RWPE1 (cell line): ENCODE measurements at regions not wholly inside any gene's neighbourhood (a gene's known extent, or its start where the extent isn't known, plus 50 kb on each side); places are given as distances from the start of the nearest gene placed in this dataset.

Experiments used
- CTCF ChIA-PET: fragments of 350-600 bp; sonication (Branson Sonifier 250); formaldehyde crosslinking; extraction: SDS; loops from one replicate; lab custom pipeline; 2021; lab: Yijun Ruan, JAX
- POLR2A ChIA-PET: fragments of 400-600 bp; formaldehyde crosslinking; extraction: SDS; loops from one replicate; lab custom pipeline; 2020; ENCODE audit warnings: antibody characterized with exemption; ENCODE audit not compliant: low non-redundant PET; lab: Yijun Ruan, JAX
- DNase-seq: peaks from one replicate; pipeline ENCODE4 v3.0.0; 2012; ENCODE audit warnings: low spot score
- H3K27ac ChIP-seq: fragments of 450-650 bp; 2 replicates; pipeline ENCODE4 v1.5.1; 2017
- CTCF ChIP-seq: fragments of 450-650 bp; conservative IDR thresholded peaks from 2 replicates; pipeline ENCODE4 v1.5.1; 2017; ENCODE audit warnings: low read depth, mild to moderate bottlenecking

- no peak for TF ChIP-seq CTCF
- no peak overlapping the region for H3K27ac ChIP-seq
- DNase-seq = no peak
- CTCF ChIA-PET = no interaction called here
- POLR2A ChIA-PET = no interaction called here
Measured at GRCh38 chr22:47848184-47848920, 1085.9 kb downstream of the TBC1D22A start.

GRCh38 chr22:47847131-47847890 is 1084.9 kb downstream of the TBC1D22A start:
- no peak for DNase-seq
- H3K27ac ChIP-seq = no peak overlapping the region
- POLR2A ChIA-PET = no interaction called here
- CTCF ChIA-PET = no interaction called here
- TF ChIP-seq CTCF = no peak

- ChIA-PET POLR2A (no interaction called here), CTCF (interaction anchor here (0.7 kb wide), 1 partner anchor 131 kb away, joined by 3 read pairs; no protein-coding TSS in a partner anchor)
- no peak for TF ChIP-seq CTCF
- H3K27ac ChIP-seq = no peak overlapping the region
- DNase-seq = no peak
Measured at GRCh38 chr22:47846206-47846605, 1083.8 kb downstream of the TBC1D22A start.

GRCh38 chr22:47842119-47842518 is 1079.7 kb downstream of the TBC1D22A start:
- no peak overlapping the region for H3K27ac ChIP-seq
- CTCF ChIA-PET = no interaction called here
- no peak for TF ChIP-seq CTCF
- POLR2A ChIA-PET = no interaction called here
- no peak for DNase-seq

GRCh38 chr22:47841156-47841555 is 1078.7 kb downstream of the TBC1D22A start:
- DNase-seq = no peak
- POLR2A ChIA-PET = no interaction called here
- CTCF ChIA-PET = no interaction called here
- no peak overlapping the region for H3K27ac ChIP-seq
- TF ChIP-seq CTCF = no peak

GRCh38 chr22:47839595-47840227 is 1077.3 kb downstream of the TBC1D22A start:
- no peak for TF ChIP-seq CTCF
- H3K27ac ChIP-seq = no peak overlapping the region
- DNase-seq = no peak
- ChIA-PET CTCF (no interaction called here), POLR2A (no interaction called here)
